ENCODE measurements at regions not wholly inside any gene's neighbourhood (a gene's known extent, or its start where the extent isn't known, plus 50 kb on each side); places are given as distances from the start of the nearest gene placed in this dataset.
"Not testable (repeated sequence)": the region's sequence is repeated elsewhere in the genome, so short reads cannot be mapped to it uniquely, and the experiment has no call there.

GRCh38 chrX:94576367-94577004, 902.5 kb downstream of the FAM133A start:
- no peak for DNase-seq
- no peak for TF ChIP-seq POLR2A (IDR thresholded peaks at IDR 0.05; ENCODE audit: low read length)
- no peak for TF ChIP-seq GATA1 (IDR thresholded peaks at IDR 0.05; ENCODE audit: low read depth, low read length)

- TF ChIP-seq GATA1 (IDR thresholded peaks at IDR 0.05; ENCODE audit: low read depth, low read length) (no peak), POLR2A (IDR thresholded peaks at IDR 0.05; ENCODE audit: low read length) (no peak)
- no peak for DNase-seq
Observed at GRCh38 chrX:94600077-94600476, 926.1 kb downstream of the FAM133A start.

- TF ChIP-seq GATA1 (IDR thresholded peaks at IDR 0.05; ENCODE audit: low read depth, low read length): no peak
- no peak for TF ChIP-seq POLR2A (IDR thresholded peaks at IDR 0.05; ENCODE audit: low read length)
- DNase-seq: no peak
Observed at GRCh38 chrX:94612140-94612539, 938.1 kb downstream of the FAM133A start.

- no peak for TF ChIP-seq POLR2A (IDR thresholded peaks at IDR 0.05; ENCODE audit: low read length)
- TF ChIP-seq GATA1 (IDR thresholded peaks at IDR 0.05; ENCODE audit: low read depth, low read length): no peak
- no peak for DNase-seq
Observed at GRCh38 chrX:94633237-94633636, 959.2 kb downstream of the FAM133A start.

- DNase-seq: no peak
- no peak for TF ChIP-seq GATA1 (IDR thresholded peaks at IDR 0.05; ENCODE audit: low read depth, low read length)
- TF ChIP-seq POLR2A (IDR thresholded peaks at IDR 0.05; ENCODE audit: low read length): no peak
Observed at GRCh38 chrX:94635003-94635402, 961.0 kb downstream of the FAM133A start.

GRCh38 chrX:94645726-94646125, 971.7 kb downstream of the FAM133A start:
- DNase-seq: no peak
- TF ChIP-seq GATA1 (IDR thresholded peaks at IDR 0.05; ENCODE audit: low read depth, low read length): no peak
- TF ChIP-seq POLR2A (IDR thresholded peaks at IDR 0.05; ENCODE audit: low read length): no peak

- no peak for DNase-seq
- no peak for TF ChIP-seq POLR2A (IDR thresholded peaks at IDR 0.05; ENCODE audit: low read length)
- TF ChIP-seq GATA1 (IDR thresholded peaks at IDR 0.05; ENCODE audit: low read depth, low read length): no peak
Observed at GRCh38 chrX:94655180-94655579, 981.2 kb downstream of the FAM133A start.

- peak; percentile 0 to 1 for DNase-seq
- TF ChIP-seq GATA1 (IDR thresholded peaks at IDR 0.05; ENCODE audit: low read depth, low read length): no peak
- no peak for TF ChIP-seq POLR2A (IDR thresholded peaks at IDR 0.05; ENCODE audit: low read length)
Observed at GRCh38 chrX:94662689-94663088, 988.7 kb downstream of the FAM133A start.

GRCh38 chrX:94676285-94676684, 1002.3 kb downstream of the FAM133A start:
- no peak for DNase-seq
- no peak for TF ChIP-seq GATA1 (IDR thresholded peaks at IDR 0.05; ENCODE audit: low read depth, low read length)
- TF ChIP-seq POLR2A (IDR thresholded peaks at IDR 0.05; ENCODE audit: low read length): no peak

- TF ChIP-seq GATA1 (IDR thresholded peaks at IDR 0.05; ENCODE audit: low read depth, low read length) (no peak), POLR2A (IDR thresholded peaks at IDR 0.05; ENCODE audit: low read length) (no peak)
- DNase-seq: no peak
Observed at GRCh38 chrX:94686071-94686470, 1012.1 kb downstream of the FAM133A start.

- DNase-seq: no peak
- TF ChIP-seq POLR2A (IDR thresholded peaks at IDR 0.05; ENCODE audit: low read length) (no peak), GATA1 (IDR thresholded peaks at IDR 0.05; ENCODE audit: low read depth, low read length) (no peak)
Observed at GRCh38 chrX:94695910-94696309, 1021.9 kb downstream of the FAM133A start.

- not testable (repeated sequence) for DNase-seq
Observed at GRCh38 chrX:94704348-94705256, 1030.6 kb downstream of the FAM133A start.

- no peak for TF ChIP-seq POLR2A (IDR thresholded peaks at IDR 0.05; ENCODE audit: low read length)
- TF ChIP-seq GATA1 (IDR thresholded peaks at IDR 0.05; ENCODE audit: low read depth, low read length): no peak
- no peak for DNase-seq
Observed at GRCh38 chrX:94721386-94721785, 1047.4 kb downstream of the FAM133A start.

- TF ChIP-seq POLR2A (IDR thresholded peaks at IDR 0.05; ENCODE audit: low read length): no peak
- TF ChIP-seq GATA1 (IDR thresholded peaks at IDR 0.05; ENCODE audit: low read depth, low read length): no peak
- no peak for DNase-seq
Observed at GRCh38 chrX:94722578-94722977, 1048.6 kb downstream of the FAM133A start.

GRCh38 chrX:94742772-94743171, 1068.8 kb downstream of the FAM133A start:
- TF ChIP-seq POLR2A (IDR thresholded peaks at IDR 0.05; ENCODE audit: low read length) (no peak), GATA1 (IDR thresholded peaks at IDR 0.05; ENCODE audit: low read depth, low read length) (no peak)

More at GRCh38 chrX:94742772-94743171, 1068.8 kb downstream of the FAM133A start:
- no peak for DNase-seq

Measured in erythroblast (primary cell).